Upper lobe of right lung (tissue), 1 donor: ENCODE measurements at regions not wholly inside any gene's neighbourhood (a gene's known extent, or its start where the extent isn't known, plus 50 kb on each side); places are given as distances from the start of the nearest gene placed in this dataset.

ENCODE experiments used
- ATAC-seq: fragments of 200-7000 bp; cut with Tn5 transposase; one replicate; pipeline ENCODE4 v1.9.1; 2020; ENCODE audit warnings: mild to moderate bottlenecking, moderate library complexity
- DNase-seq: peaks from one replicate; pipeline ENCODE4 v3.0.0-alpha.2; 2020
- H3K27ac ChIP-seq: fragments of 200-600 bp; one replicate; pipeline ENCODE4 v1.8.0; 2022
- H3K27me3 ChIP-seq: fragments of 200-600 bp; one replicate; pipeline ENCODE4 v1.8.0; 2022; ENCODE audit warnings: mild to moderate bottlenecking
- H3K36me3 ChIP-seq: fragments of 200-600 bp; one replicate; pipeline ENCODE4 v1.8.0; 2022
- H3K4me1 ChIP-seq: fragments of 200-600 bp; one replicate; pipeline ENCODE4 v1.8.0; 2022
- H3K4me3 ChIP-seq: fragments of 200-600 bp; one replicate; pipeline ENCODE4 v1.8.0; 2022; ENCODE audit warnings: mild to moderate bottlenecking
- H3K9me3 ChIP-seq: fragments of 200-600 bp; one replicate; pipeline ENCODE4 v1.8.0; 2022
- intact Hi-C: fragments of 100-400 bp; cut with DNase I; formaldehyde crosslinking; loops from one replicate; pipeline ENCODE4 v1.11.0; 2022
- TF ChIP-seq, protein P1 (sequence below): fragments of 200-600 bp; IDR thresholded peaks from one replicate; pipeline ENCODE4 v1.8.0; 2022; ENCODE audit warnings: antibody characterized with exemption
- donor health status: DM: no; HTN: yes; CAD: no; lungs with severe emphysema.

DNA sequence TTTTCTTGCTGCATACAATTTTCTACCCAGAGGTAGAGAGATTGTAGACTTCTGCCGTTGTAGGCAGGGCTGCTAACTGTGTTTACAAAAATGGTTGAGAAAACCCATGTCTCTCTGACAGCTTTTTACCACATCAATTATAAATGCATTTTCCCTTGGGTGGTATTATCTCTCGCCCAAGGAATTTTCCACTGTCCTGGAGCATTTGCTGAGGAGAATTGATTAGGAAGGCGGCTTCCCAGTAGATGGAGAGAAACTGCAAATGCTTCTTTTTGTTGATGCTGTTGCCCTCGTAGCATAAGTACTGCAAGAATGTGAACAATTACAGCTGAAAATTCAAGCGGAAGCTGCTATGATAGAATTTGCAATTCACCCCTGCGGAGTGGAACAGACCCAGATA, 1007.7 kb upstream of the KLHL29 start:
- Histone ChIP-seq H3K4me3 (no peak overlapping the region), H3K36me3 (no peaks in the 10 kb centered on the region), H3K9me3 (no peaks in the 10 kb centered on the region), H3K27me3 (no peaks in the 10 kb centered on the region), H3K27ac (no peak overlapping the region), H3K4me1 (no peaks in the 10 kb centered on the region)
- TF ChIP-seq, protein P1, sequence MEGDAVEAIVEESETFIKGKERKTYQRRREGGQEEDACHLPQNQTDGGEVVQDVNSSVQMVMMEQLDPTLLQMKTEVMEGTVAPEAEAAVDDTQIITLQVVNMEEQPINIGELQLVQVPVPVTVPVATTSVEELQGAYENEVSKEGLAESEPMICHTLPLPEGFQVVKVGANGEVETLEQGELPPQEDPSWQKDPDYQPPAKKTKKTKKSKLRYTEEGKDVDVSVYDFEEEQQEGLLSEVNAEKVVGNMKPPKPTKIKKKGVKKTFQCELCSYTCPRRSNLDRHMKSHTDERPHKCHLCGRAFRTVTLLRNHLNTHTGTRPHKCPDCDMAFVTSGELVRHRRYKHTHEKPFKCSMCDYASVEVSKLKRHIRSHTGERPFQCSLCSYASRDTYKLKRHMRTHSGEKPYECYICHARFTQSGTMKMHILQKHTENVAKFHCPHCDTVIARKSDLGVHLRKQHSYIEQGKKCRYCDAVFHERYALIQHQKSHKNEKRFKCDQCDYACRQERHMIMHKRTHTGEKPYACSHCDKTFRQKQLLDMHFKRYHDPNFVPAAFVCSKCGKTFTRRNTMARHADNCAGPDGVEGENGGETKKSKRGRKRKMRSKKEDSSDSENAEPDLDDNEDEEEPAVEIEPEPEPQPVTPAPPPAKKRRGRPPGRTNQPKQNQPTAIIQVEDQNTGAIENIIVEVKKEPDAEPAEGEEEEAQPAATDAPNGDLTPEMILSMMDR = no peak
- intact Hi-C loops = no loop called here
- ATAC-seq = no peak
- DNase-seq = no peak

DNA sequence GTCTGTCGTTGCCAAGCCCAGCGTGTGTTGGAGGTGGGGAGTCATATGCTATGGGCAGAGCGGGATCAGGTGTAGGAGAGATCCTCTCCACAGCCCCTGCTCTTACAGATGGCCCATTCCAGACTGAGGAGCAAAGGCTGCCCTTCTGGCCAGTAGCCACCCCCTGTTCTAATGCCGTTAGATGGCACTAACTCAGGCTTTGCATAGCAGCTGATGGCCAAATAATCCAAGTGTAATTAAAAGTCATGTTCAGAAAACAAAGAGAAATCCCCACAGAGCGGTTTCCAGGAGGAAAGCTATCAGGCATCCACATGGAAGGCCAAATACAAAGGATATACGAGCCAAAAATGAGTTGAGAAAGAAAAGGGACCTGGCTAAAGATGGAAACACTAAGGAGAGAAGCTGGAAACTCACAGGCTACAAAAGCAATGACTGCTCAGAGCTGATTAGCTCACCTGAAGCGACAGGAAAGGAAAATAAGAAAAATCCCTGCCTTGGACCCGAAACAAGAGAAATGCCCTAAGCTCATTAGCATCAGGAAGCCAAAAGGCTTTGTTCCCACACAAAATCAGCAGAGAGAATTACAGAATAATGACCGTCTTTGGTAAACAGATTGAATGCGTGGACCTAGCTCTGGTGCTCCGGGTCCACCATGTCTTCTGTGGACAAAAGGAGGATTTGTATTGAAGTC, 1002.4 kb upstream of the KLHL29 start:
- Histone ChIP-seq H3K9me3 (no peaks in the 10 kb centered on the region), H3K36me3 (no peaks in the 10 kb centered on the region), H3K27ac (no peak overlapping the region), H3K4me3 (no peak overlapping the region), H3K27me3 (no peaks in the 10 kb centered on the region), H3K4me1 (no peaks in the 10 kb centered on the region)
- intact Hi-C loops = no loop called here
- DNase-seq = no peak
- ATAC-seq = no peak
- TF ChIP-seq, protein P1 = no peak

DNA sequence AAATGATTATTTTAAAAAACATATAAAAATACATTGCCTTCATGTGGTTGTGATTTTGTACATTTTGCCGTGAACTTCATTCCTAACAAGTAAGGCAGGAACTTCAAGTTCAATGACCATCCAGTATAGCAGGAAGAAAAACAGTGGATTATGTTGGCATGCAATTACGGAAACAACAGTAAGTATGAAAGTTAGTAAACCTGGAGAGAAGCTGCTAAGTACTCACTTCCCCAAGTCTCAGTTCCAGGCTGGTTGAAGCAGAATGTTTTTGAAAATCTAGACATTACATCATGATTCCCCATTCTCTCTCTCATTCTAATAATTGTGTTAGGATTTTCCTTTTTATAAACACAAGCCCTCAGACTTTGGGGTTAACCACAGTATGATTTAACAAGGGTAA, 987.1 kb upstream of the KLHL29 start:
- no peaks in the 10 kb centered on the region for H3K9me3 ChIP-seq
- no peak for DNase-seq
- ATAC-seq = peak; percentile 59
- TF ChIP-seq, protein P1 = no peak
- no peak overlapping the region for H3K4me3 ChIP-seq
- H3K4me1 ChIP-seq = no peaks in the 10 kb centered on the region
- no peaks in the 10 kb centered on the region for H3K27me3 ChIP-seq
- intact Hi-C loops = no loop called here
- H3K36me3 ChIP-seq = no peaks in the 10 kb centered on the region
- H3K27ac ChIP-seq = no peak overlapping the region

DNA sequence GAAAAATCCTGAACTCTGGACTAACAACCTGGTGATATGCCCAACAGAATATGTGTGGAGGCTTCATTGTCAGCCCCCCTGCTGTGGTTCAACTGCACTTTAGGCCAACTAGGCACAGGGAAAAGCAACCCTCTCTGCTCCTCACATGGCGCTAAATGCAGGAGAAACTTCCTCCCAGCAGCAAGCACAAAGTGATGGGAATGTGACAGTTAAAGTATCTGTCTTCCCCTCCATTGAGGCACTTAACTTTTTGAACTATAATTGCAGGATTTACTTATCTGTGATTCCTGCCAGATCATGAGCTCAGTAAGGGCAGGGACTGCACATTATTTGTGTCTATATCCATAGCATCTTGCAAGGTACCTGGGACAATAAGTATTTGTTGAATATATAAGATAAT, 981.2 kb upstream of the KLHL29 start:
- DNase-seq = no peak
- TF ChIP-seq, protein P1 = no peak
- ATAC-seq = no peak

DNA sequence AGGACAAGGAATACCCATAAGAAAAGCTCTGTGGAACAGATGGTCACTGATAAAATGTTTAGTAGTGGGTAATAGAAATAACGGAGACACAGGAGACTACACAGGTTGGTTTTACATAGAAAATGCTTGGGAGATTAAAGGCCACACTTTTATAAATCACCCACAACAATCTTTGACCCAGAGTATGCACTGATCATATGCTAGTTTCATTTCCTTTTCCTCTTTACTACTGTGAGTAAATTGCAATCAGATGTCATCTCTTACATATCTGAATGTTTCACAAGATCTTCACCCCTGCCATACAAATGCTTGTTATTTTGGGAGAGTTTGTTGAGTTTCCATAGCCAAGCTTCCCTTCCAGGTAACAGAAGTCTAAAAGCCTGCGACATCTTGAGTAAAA, 978.4 kb upstream of the KLHL29 start:
- TF ChIP-seq, protein P1 = no peak
- Histone ChIP-seq H3K9me3 (no peaks in the 10 kb centered on the region), H3K4me1 (no peaks in the 10 kb centered on the region), H3K27ac (no peak overlapping the region), H3K4me3 (no peak overlapping the region), H3K27me3 (no peaks in the 10 kb centered on the region), H3K36me3 (no peaks in the 10 kb centered on the region)
- ATAC-seq (peak; percentile 68), DNase-seq (no peak)
- intact Hi-C loops = no loop called here

More for the DNA sequence above, 981.2 kb upstream of the KLHL29 start:
- intact Hi-C loops = no loop called here
- H3K36me3 ChIP-seq = no peaks in the 10 kb centered on the region
- H3K4me1 ChIP-seq = no peaks in the 10 kb centered on the region
- H3K9me3 ChIP-seq = no peaks in the 10 kb centered on the region
- no peaks in the 10 kb centered on the region for H3K27me3 ChIP-seq
- H3K27ac ChIP-seq = no peak overlapping the region
- H3K4me3 ChIP-seq = no peak overlapping the region

DNA sequence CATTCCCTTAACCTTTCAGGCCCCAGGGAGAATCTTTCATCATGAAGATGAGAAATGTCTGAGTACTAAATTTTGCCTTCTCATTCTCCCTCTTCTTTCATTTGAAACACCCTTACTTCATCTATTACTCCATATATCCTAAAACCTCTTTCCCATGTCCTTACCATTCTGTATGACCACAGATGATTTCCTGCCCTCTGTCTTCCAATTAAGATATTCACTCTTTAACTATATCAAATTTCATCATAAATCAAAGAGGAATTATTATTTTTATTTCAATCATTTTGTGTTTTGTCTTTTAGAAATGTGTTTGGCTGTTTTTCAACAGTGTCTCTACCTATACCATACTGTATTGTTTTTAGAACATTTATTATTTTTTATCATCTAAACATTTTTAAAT, 964.9 kb upstream of the KLHL29 start:
- Histone ChIP-seq H3K27ac (no peak overlapping the region), H3K36me3 (no peaks in the 10 kb centered on the region), H3K9me3 (no peaks in the 10 kb centered on the region), H3K4me1 (no peaks in the 10 kb centered on the region), H3K27me3 (no peaks in the 10 kb centered on the region), H3K4me3 (no peak overlapping the region)
- TF ChIP-seq, protein P1 = no peak
- ATAC-seq (no peak), DNase-seq (no peak)
- intact Hi-C loops = no loop called here
